ENCODE measurements at regions not wholly inside any gene's neighbourhood (a gene's known extent, or its start where the extent isn't known, plus 50 kb on each side); places are given as distances from the start of the nearest gene placed in this dataset.
"Not testable (repeated sequence)": the region's sequence is repeated elsewhere in the genome, so short reads cannot be mapped to it uniquely, and the experiment has no call there.

DNA sequence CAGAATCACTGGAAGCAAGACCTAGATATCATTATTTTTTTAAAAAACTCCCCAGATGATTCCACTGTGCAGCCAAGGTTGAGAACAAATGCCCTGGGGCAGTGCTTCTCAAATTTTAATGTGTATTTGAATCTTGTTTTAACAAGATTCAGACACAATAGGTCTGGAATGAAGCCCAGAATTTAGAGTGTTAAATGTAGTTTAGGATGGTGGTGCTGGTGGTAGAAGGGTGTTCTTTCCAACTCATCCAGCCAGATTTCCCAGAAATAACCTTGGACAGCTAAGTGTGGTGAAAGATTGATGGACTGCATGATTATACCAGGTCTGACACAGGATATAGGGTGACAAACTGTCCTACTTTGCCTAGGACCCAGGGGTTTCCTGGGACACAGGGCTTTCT, 120.1 kb upstream of the MED14 start:
- no peaks in the 10 kb centered on the region for H3K9me3 Mint-ChIP-seq
- H3K4me1 Mint-ChIP-seq = no peaks in the 10 kb centered on the region
- Histone ChIP-seq H3K4me3 (ENCODE audit: low read length) (no peak overlapping the region), H3K27me3 (ENCODE audit: insufficient read depth, low read length, poor library complexity, severe bottlenecking) (no peaks in the 10 kb centered on the region), H3K27ac (ENCODE audit: low read depth, low read length) (no peak overlapping the region), H3K36me3 (ENCODE audit: insufficient read depth, low read length) (no peaks in the 10 kb centered on the region), H3K9me3 (ENCODE audit: low read length) (no peaks in the 10 kb centered on the region), H3K4me1 (ENCODE audit: insufficient read depth, low read length) (no peaks in the 10 kb centered on the region)
- ChIA-PET POLR2A (no interaction called here), CTCF (no interaction called here)
- no peak overlapping the region for H3K4me3 Mint-ChIP-seq
- H3K36me3 Mint-ChIP-seq = no peaks in the 10 kb centered on the region
- H3K27me3 Mint-ChIP-seq = peaks cover 0 to 15% of the 10 kb centered on the region in 2 donors
- no peak overlapping the region for H3K27ac Mint-ChIP-seq
- no peak for DNase-seq

DNA sequence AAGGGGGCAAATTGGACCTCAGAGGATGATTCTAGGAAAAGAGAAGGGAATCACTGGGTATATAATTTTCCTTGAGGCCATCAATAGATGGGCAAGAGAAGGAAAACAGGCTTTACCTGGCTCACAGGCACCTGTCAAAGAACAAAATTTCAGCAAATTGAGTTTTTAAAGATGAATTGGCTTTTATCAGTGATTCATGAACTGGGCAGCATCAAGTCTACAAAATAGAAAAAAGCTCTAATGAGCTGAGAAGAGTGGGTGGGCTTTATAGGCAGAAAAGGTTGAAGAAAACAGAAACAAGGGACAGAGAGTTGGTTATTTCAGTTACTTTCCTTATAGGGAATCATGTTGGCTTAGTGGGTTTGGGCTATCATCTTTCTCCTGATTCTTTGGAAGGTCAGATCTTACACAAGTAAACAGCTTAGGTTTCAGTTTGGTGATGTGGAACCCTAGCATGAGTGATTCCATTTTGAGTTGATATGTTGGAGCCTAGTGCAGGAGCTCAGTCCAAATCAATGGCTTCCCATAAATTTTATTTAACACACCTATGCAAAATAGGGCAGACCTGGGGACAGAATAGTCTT, 120.7 kb upstream of the MED14 start:
- Histone ChIP-seq H3K4me3 (ENCODE audit: low read length) (no peak overlapping the region), H3K4me1 (ENCODE audit: insufficient read depth, low read length) (no peaks in the 10 kb centered on the region), H3K9me3 (ENCODE audit: low read length) (no peaks in the 10 kb centered on the region), H3K27me3 (ENCODE audit: insufficient read depth, low read length, poor library complexity, severe bottlenecking) (no peaks in the 10 kb centered on the region), H3K27ac (ENCODE audit: low read depth, low read length) (no peak overlapping the region), H3K36me3 (ENCODE audit: insufficient read depth, low read length) (no peaks in the 10 kb centered on the region)
- Mint-ChIP-seq H3K27ac (no peak overlapping the region), H3K4me1 (no peaks in the 10 kb centered on the region), H3K27me3 (peaks cover 0 to 10% of the 10 kb centered on the region in 2 donors), H3K36me3 (no peaks in the 10 kb centered on the region), H3K4me3 (no peak overlapping the region), H3K9me3 (no peaks in the 10 kb centered on the region)
- ChIA-PET CTCF (interaction anchor here (0.8 kb wide), 1 partner anchor 10 kb away, joined by 3 read pairs; no protein-coding TSS in a partner anchor), POLR2A (no interaction called here)
- no peak for DNase-seq

DNA sequence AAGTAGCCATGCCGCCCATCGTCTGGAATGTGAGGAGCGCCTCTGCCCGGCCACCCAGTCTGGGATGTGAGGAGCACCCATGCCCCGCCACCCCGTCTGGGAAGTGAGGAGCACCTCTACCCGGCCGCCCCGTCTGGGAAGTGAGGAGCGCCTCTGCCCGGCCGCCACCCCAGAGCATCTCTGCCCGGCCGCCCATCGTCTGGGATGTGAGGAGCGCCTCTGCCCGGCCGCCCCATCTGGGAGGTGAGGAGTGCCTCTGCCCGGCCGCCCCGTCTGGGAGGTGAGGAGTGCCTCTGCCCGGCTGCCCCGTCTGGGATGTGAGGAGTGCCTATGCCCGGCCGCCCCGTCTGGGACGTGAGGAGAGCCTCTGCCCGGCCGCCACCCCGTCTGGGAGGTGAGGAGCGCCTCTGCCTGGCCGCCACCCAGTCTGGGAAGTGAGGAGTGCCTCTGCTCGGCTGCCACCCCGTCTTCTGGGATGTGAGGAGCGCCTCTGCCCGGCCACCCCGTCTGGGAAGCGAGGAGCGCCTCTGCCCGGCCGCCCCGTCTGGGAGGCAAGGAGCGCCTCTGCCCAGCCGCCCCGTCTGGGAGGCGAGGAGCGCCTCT, 126.7 kb upstream of the MED14 start:
- DNase-seq; H3K4me1 ChIP-seq (ENCODE audit: insufficient read depth, low read length); H3K4me1 Mint-ChIP-seq; H3K27ac Mint-ChIP-seq; H3K9me3 Mint-ChIP-seq; H3K9me3 ChIP-seq (ENCODE audit: low read length); H3K4me3 Mint-ChIP-seq; CTCF ChIA-PET; H3K4me3 ChIP-seq (ENCODE audit: low read length); POLR2A ChIA-PET; H3K27me3 ChIP-seq (ENCODE audit: insufficient read depth, low read length, poor library complexity, severe bottlenecking); H3K36me3 ChIP-seq (ENCODE audit: insufficient read depth, low read length); H3K27me3 Mint-ChIP-seq; H3K36me3 Mint-ChIP-seq; H3K27ac ChIP-seq (ENCODE audit: low read depth, low read length): not testable (repeated sequence)

DNA sequence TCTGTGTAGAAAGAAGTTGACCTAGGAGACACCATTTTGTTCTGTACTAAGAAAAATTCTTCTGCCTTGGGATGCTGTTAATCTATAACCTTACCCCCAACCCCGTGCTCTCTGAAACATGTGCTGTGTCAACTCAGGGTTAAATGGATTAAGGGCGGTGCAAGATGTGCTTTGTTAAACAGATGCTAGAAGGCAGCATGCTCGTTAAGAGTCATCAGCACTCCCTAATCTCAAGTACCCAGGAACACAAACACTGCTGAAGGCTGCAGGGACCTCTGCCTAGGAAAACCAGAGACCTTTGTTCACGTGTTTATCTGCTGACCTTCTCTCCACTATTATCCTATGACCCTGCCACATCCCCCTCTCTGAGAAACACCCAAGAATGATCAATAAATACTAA, 127.9 kb upstream of the MED14 start:
- H3K27ac Mint-ChIP-seq; H3K9me3 Mint-ChIP-seq; H3K27ac ChIP-seq (ENCODE audit: low read depth, low read length); CTCF ChIA-PET; H3K9me3 ChIP-seq (ENCODE audit: low read length); POLR2A ChIA-PET; H3K4me3 ChIP-seq (ENCODE audit: low read length); H3K4me1 ChIP-seq (ENCODE audit: insufficient read depth, low read length); H3K4me3 Mint-ChIP-seq; H3K36me3 ChIP-seq (ENCODE audit: insufficient read depth, low read length); DNase-seq; H3K36me3 Mint-ChIP-seq; H3K4me1 Mint-ChIP-seq; H3K27me3 ChIP-seq (ENCODE audit: insufficient read depth, low read length, poor library complexity, severe bottlenecking): not testable (repeated sequence)
- peaks cover 3 to 11% of the 10 kb centered on the region in 2 donors for H3K27me3 Mint-ChIP-seq

DNA sequence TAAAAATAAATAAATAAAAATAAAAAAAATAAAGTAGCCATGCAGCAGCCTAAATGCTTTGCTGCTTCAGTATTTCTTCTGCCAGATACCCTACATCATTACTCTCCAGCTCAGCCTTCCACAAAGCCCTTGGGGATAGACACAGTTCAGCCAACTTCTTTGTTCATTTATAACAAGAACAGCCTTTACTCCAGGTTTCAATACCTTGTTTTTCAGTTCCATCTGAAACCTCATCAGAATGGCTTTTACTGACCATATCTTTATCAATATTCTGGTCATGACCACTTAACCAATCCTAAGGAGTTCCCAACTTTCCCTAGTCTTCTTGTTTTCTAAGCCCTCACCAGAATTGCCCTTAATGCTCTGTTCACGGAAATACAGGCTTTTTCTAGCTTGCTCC, 128.3 kb upstream of the MED14 start:
- Histone ChIP-seq H3K9me3 (ENCODE audit: low read length) (no peaks in the 10 kb centered on the region), H3K36me3 (ENCODE audit: insufficient read depth, low read length) (no peaks in the 10 kb centered on the region), H3K4me1 (ENCODE audit: insufficient read depth, low read length) (no peaks in the 10 kb centered on the region), H3K27ac (ENCODE audit: low read depth, low read length) (no peak overlapping the region), H3K27me3 (ENCODE audit: insufficient read depth, low read length, poor library complexity, severe bottlenecking) (no peaks in the 10 kb centered on the region), H3K4me3 (ENCODE audit: low read length) (no peak overlapping the region)
- DNase-seq = no peak
- ChIA-PET POLR2A (no interaction called here), CTCF (no interaction called here)
- Mint-ChIP-seq H3K4me3 (no peak overlapping the region), H3K9me3 (peaks cover 0 to 5% (median 2%) of the 10 kb centered on the region in 5 donors), H3K27me3 (peaks cover 5 to 11% of the 10 kb centered on the region in 2 donors), H3K36me3 (no peaks in the 10 kb centered on the region), H3K27ac (no peak overlapping the region), H3K4me1 (no peaks in the 10 kb centered on the region)

DNA sequence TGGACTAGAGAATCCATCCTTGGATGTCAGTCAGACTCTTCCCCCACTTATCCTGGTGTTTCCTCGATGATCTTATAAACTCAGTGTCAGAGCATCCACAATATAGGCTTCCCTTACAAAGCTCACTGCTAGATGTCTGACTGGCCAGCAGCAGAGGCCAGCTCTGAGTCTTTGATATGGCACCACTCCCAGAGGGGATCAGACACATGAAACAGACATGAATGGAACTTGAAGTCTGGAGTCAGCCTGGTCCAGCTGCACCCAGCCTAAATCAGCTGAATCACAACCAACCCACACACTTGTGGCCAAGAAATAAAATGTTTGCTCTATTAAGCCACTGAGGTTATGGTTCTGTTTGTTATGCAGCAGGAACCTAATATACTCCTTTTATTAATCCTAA, 129.6 kb upstream of the MED14 start:
- Histone ChIP-seq H3K27ac (ENCODE audit: low read depth, low read length) (no peak overlapping the region), H3K4me3 (ENCODE audit: low read length) (no peak overlapping the region), H3K27me3 (ENCODE audit: insufficient read depth, low read length, poor library complexity, severe bottlenecking) (no peaks in the 10 kb centered on the region), H3K36me3 (ENCODE audit: insufficient read depth, low read length) (no peaks in the 10 kb centered on the region), H3K9me3 (ENCODE audit: low read length) (no peaks in the 10 kb centered on the region), H3K4me1 (ENCODE audit: insufficient read depth, low read length) (no peaks in the 10 kb centered on the region)
- Mint-ChIP-seq H3K36me3 (no peaks in the 10 kb centered on the region), H3K27me3 (peaks cover 11 to 13% of the 10 kb centered on the region in 2 donors), H3K9me3 (peaks cover 0 to 5% (median 2%) of the 10 kb centered on the region in 5 donors), H3K4me1 (no peaks in the 10 kb centered on the region), H3K4me3 (no peak overlapping the region), H3K27ac (no peak overlapping the region)
- ChIA-PET CTCF (no interaction called here), POLR2A (no interaction called here)
- no peak for DNase-seq

DNA sequence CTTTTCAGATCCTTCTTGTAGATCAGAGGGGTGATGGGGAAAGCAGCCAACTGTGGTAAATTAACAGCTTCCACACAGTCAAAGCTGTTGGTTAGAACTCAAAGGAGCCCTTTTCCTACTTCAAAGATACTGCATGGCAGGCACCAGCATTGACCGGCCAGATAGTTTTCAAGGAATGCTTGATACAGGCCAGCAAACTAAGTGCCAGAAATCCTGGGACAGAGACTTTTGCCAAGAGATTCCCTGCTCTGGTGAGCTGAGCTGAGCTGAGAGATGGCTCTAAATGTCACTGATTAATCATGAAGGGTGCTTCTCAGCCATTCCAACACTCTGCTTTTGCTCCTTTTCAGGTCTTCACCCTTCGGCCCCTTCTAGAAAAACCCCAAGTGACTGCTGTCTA, 131.6 kb upstream of the MED14 start:
- H3K9me3 ChIP-seq (ENCODE audit: low read length) = no peaks in the 10 kb centered on the region
- ChIA-PET CTCF (no interaction called here), POLR2A (no interaction called here)
- H3K9me3 Mint-ChIP-seq = peaks cover 0 to 5% (median 2%) of the 10 kb centered on the region in 5 donors
- no peak overlapping the region for H3K4me3 Mint-ChIP-seq
- H3K4me1 ChIP-seq (ENCODE audit: insufficient read depth, low read length) = no peaks in the 10 kb centered on the region
- H3K36me3 ChIP-seq (ENCODE audit: insufficient read depth, low read length) = no peaks in the 10 kb centered on the region
- peaks cover 0 to 1% (median 0%) of the 10 kb centered on the region in 3 donors for H3K4me1 Mint-ChIP-seq
- no peak overlapping the region for H3K4me3 ChIP-seq (ENCODE audit: low read length)
- no peaks in the 10 kb centered on the region for H3K36me3 Mint-ChIP-seq
- no peaks in the 10 kb centered on the region for H3K27me3 ChIP-seq (ENCODE audit: insufficient read depth, low read length, poor library complexity, severe bottlenecking)
- H3K27me3 Mint-ChIP-seq = peaks cover 9 to 13% of the 10 kb centered on the region in 2 donors
- DNase-seq = no peak
- no peak overlapping the region for H3K27ac Mint-ChIP-seq
- no peak overlapping the region for H3K27ac ChIP-seq (ENCODE audit: low read depth, low read length)

DNA sequence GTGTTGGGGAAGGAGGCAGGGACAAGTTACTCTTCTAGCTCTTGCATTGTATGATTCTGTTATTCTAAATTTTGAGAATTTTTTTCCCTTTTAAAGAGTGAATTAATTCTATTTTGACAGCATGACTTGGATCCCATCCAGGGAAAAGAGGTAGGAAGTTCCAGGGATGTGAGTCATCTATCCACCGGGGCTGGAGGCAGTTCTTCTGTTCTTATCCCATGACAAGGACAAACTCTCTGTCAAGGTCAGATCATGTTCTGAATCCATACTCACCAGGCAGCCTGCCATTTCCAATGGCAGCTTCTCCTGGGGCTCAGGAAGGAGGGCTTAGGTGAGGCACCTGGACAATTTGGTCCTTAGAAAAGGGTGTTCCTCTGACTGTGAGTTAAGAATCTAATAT, 132.0 kb upstream of the MED14 start:
- H3K27me3 ChIP-seq (ENCODE audit: insufficient read depth, low read length, poor library complexity, severe bottlenecking) = no peaks in the 10 kb centered on the region
- DNase-seq = no peak
- peaks cover 9 to 13% of the 10 kb centered on the region in 2 donors for H3K27me3 Mint-ChIP-seq
- no peak overlapping the region for H3K27ac Mint-ChIP-seq
- POLR2A ChIA-PET = no interaction called here
- H3K4me1 ChIP-seq (ENCODE audit: insufficient read depth, low read length) = no peaks in the 10 kb centered on the region
- H3K9me3 ChIP-seq (ENCODE audit: low read length) = no peaks in the 10 kb centered on the region
- no peak overlapping the region for H3K4me3 ChIP-seq (ENCODE audit: low read length)
- no peaks in the 10 kb centered on the region for H3K36me3 Mint-ChIP-seq
- H3K27ac ChIP-seq (ENCODE audit: low read depth, low read length) = no peak overlapping the region
- CTCF ChIA-PET = no interaction called here
- H3K4me3 Mint-ChIP-seq = no peak overlapping the region
- H3K36me3 ChIP-seq (ENCODE audit: insufficient read depth, low read length) = no peaks in the 10 kb centered on the region
- H3K9me3 Mint-ChIP-seq = peaks cover 0 to 5% (median 2%) of the 10 kb centered on the region in 5 donors
- H3K4me1 Mint-ChIP-seq = peaks cover 0 to 1% (median 0%) of the 10 kb centered on the region in 3 donors
